B cell (primary cell): ENCODE measurements at regions not wholly inside any gene's neighbourhood (a gene's known extent, or its start where the extent isn't known, plus 50 kb on each side); places are given as distances from the start of the nearest gene placed in this dataset.

Source experiments
- CTCF ChIP-seq: fragments of 200-600 bp; IDR thresholded peaks from one replicate; pipeline ENCODE4 v1.8.0; 2022; ENCODE audit warnings: antibody characterized with exemption, mild to moderate bottlenecking
- EZH2 ChIP-seq: IDR thresholded peaks from 2 replicates; pipeline ENCODE4 v1.6.1; 2012; ENCODE audit warnings: borderline replicate concordance, low read depth, mild to moderate bottlenecking, moderate library complexity, low read length; ENCODE audit not compliant: insufficient read depth, poor library complexity, severe bottlenecking

- no peak for TF ChIP-seq CTCF
- TF ChIP-seq EZH2 = no peak
Measured at GRCh38 chrX:46268412-46268811, 276.8 kb downstream of the ZNF674 start.
